Medulla oblongata (tissue), 1 donor: ENCODE measurements at regions not wholly inside any gene's neighbourhood (a gene's known extent, or its start where the extent isn't known, plus 50 kb on each side); places are given as distances from the start of the nearest gene placed in this dataset.

Experiments used
- DNase-seq: peaks from one replicate; pipeline ENCODE4 v3.0.0-alpha.2; 2015; ENCODE audit errors: extremely low spot score

GRCh38 chr5:116703328-116703727 lies 128.7 kb upstream of the SEMA6A start:
- no peak for DNase-seq

GRCh38 chr5:116702776-116703175 lies 128.2 kb upstream of the SEMA6A start:
- DNase-seq, result no peak

- no peak for DNase-seq
These were observed 124.7 kb upstream of the SEMA6A start for GRCh38 chr5:116699332-116699731.

DNA sequence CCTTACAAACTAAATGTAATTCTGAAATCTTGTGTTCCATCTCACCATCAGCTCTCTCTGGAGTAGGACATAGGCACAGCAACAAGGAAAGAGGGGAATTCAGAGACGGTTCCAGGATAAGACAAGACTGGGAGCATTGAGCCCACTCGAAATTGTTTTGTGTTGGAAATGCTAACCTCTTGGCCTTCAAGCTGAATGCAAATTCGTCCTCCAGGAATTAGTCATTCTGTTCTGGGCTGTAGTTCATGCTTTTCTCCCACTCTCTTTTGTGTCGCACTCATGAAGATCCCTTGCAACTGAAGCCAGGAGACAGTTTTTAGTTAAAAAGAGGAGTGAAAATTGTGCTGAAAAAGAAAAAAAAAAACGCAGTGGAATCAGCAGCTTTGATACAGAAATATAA lies 121.7 kb upstream of the SEMA6A start:
- DNase-seq, result peak; percentile 32

DNA sequence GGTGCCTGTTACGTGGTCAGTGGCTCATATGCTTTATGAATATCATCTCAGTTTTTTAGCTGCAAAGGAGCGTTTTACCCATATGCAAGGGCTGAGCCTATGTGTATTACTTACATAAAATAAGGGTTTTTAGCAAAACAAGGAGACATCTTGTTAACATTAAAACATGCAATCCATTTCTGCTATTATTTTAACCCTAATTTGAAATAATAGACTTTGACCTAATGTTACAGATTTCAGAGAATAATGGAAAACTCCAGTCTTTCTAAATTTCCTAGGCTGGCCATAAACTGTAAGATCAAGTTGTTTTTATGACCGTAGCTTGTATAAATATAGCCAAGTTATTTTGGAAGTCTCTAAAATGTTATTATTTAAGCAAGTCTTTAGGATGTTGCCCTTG lies 121.1 kb upstream of the SEMA6A start:
- DNase-seq, result no peak

DNA sequence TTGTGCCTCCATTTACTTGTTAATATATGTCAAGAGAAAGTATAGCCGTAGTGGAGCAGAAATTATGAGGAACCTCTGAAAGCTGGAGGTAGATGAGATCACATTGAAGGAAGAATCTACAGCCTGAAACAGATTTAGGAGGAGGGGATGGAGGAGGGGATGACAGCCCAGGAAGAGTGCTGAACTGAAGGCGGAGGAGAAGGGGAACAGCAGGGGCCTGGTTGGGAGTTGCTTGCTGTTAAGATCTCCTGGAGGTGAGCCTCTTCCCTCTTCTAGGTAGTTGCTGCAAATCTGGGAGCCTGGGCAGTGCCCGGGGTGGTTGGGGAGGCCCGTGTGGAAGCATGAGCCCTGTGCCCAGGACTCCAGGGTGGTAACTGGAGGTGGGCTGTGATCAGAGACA lies 111.8 kb upstream of the SEMA6A start:
- DNase-seq, result no peak

DNA sequence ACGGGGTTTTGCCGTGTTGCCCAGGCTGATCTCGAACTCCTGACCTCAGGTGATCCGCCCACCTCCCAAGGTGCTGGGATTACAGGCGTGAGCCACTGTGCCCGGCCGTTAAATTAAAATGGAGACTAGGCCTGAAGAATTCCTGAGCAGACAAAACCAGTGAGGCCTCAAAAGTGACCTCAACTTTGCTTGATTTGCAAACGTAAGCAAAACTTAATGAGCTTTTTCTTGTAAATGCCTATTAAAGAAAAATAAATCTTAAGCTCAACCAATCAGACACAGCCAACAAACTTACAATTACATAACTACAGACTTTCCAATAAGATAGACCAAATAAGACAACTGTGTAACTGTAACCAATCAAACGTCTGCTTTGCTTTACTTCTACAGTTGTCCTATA lies 111.3 kb upstream of the SEMA6A start:
- no peak for DNase-seq

DNA sequence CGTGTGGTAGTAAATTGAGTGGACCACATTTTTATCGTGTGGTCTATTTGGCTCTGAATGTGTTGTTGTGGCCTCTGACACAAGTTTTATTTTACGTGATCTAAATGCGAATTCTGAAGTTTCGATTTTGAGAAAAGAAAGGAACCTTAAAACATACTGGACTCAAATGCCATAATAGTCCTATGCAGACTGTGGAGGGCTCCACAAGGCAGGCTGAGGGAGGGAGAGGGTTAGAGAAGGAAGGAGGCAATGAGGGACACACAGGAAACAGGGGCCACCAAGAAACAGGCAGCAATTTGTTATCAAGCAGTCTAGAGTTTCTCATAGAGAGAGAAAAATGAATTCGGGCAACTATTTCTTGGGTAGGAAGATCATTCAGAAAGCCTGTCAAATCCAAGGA lies 110.4 kb upstream of the SEMA6A start:
- no peak for DNase-seq

DNA sequence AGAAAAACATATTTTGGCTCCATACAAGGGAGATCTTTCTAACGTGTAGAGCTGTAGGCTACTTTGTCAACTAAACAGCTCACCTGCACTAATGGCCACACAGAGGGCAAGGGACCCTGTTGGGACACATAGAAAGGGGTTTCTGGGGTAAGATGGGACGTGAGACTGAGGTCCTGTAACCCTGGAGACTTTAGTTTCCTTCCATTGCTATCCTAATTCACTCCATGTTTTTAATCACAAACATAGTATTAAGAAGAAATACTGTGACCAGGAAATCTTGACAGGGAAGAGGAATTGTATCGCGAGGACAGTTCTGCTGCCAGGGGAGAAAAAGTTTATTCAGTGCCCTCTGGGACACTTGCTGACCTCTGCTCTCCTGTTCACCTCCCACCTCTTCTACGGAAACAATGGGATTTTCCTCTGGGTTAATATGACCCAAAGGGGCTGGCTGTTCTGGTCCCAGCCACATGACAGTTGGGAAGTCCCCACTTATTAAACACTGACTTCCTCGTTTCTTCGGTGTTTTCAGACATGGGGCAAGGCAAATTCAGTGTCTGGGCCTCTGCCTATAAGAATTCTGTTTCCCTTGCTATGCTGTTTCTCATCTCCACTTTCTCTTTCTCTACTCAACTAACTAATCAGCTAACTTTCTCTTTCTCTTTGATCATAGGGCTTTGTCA lies 106.9 kb upstream of the SEMA6A start:
- DNase-seq, result no peak

DNA sequence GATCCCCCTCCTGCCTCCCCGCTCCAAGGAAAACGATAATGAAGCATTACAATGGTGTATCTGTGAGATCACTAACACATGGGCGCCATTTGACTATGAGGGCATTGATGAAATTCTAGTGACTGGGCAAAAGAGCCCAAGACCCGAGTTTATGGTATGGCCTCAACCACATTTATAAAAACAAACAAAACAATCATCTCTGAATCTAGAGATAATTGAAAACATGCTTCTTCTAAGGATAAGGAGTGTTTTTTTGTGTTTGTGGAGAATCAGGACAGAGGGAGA lies 100.9 kb upstream of the SEMA6A start:
- DNase-seq, result peak; percentile 36

DNA sequence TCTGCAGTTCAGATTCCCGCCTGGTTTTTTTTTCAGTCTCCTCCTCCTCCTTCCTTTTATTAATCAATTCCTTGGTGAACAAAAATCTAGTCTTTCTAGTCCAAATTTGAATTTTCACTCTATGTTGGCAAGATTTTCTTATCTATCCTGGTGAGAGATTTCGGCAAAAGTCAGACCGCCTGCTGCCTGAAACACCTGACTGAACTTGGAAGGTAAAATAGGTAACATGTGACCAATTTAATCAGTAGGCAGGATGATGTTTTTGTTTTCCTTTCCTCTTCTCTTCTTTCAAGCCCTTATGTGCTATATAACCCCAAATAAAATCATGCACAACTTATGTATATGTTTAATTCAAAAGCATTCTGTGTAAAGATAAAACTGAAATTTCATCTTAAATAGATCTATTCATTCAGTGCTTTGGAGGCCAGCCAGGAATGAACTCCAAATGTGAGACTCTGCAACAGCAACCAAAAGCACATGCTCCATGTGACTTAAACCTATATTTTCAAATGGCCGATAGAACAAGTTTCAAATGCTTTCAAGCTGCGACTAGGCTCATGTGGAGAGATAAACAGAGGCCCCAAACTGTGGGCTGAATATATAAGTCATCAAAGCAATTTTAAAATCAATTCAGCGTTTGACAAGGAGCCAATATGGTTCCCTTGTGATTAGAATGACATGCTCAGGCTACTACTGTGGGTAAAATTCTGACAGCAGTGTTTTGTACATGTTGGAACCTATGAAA lies 100.4 kb upstream of the SEMA6A start:
- peak; percentile 35 for DNase-seq

GRCh38 chr5:116673453-116673852 lies 98.8 kb upstream of the SEMA6A start:
- DNase-seq, result no peak

GRCh38 chr5:116672203-116672602 lies 97.6 kb upstream of the SEMA6A start:
- DNase-seq, result no peak

- DNase-seq, result no peak
These were observed 96.7 kb upstream of the SEMA6A start for GRCh38 chr5:116671211-116671736.

- peak; percentile 86 for DNase-seq
These were observed 94.8 kb upstream of the SEMA6A start for GRCh38 chr5:116669261-116670031.

- no peak for DNase-seq
These were observed 93.8 kb upstream of the SEMA6A start for GRCh38 chr5:116668390-116668789.

- DNase-seq, result peak; percentile 17
These were observed 92.3 kb upstream of the SEMA6A start for GRCh38 chr5:116666901-116667300.

GRCh38 chr5:116664988-116665387 lies 90.4 kb upstream of the SEMA6A start:
- no peak for DNase-seq

DNA sequence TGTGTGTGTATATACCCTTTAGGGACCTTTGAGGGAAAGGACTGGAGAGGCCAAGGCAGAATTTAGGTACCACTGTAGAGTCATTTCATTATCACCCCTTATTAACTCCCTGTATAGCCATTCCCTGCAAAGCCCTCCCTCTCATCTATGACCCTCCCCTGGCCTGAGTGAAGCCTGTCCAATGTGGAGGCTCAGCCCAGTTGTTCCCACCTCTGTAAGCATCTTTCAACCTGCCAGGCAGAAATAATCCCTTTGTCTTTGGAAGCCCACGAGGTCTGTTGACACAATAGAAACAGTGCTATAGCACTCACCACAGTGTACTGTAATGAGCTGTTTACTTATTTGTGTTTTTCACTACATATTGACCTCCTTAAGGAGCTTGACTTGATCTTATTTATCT lies 88.5 kb upstream of the SEMA6A start:
- no peak for DNase-seq

GRCh38 chr5:116661419-116661818 lies 86.8 kb upstream of the SEMA6A start:
- DNase-seq, result no peak

DNA sequence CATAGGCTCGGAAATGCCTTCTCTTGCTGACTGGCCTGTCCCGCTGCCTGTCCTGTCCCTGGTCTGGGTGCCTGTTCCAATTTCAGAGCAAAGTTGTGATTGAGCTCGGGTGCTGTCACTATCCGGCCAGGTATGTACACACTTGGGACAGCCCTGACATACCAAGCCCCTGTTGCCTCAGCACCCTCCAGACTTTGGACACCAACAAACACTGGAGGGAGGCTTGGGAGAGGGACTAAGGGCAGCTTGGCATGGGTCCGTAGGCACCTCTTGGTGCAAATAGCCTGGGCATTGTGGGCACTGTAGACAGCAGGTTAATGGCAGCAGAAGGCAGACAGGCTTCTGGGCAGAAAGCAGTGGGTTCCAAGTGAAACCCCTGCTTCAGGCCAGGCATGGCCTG lies 86.3 kb upstream of the SEMA6A start:
- DNase-seq, result no peak

DNA sequence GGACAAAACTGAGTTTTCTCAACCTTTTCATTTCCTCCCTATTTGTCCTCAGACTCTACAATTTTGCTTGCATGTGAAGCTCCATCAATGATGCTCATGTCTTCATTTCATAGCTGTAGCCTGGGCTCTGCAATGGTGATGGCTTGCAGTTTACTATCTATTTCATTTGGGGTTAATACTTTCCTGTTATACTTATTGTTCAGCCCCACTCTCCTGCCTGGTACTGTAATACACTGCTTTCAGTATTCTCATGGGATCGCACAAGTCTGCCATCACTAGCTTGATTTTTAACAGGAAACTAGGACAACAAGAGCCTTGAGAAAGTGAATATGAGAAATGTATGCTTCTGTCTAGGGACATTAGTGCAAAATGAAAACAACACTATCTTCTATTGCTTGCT lies 84.2 kb upstream of the SEMA6A start:
- DNase-seq, result no peak

GRCh38 chr5:116658141-116658540 lies 83.5 kb upstream of the SEMA6A start:
- no peak for DNase-seq
